B cell (primary cell): ENCODE measurements at regions not wholly inside any gene's neighbourhood (a gene's known extent, or its start where the extent isn't known, plus 50 kb on each side); places are given as distances from the start of the nearest gene placed in this dataset.

Experiments
- ATAC-seq: fragments of 200-7000 bp; cut with Tn5 transposase; one replicate; pipeline ENCODE4 v1.10.0; 2021; ENCODE audit warnings: low read depth, mild to moderate bottlenecking, moderate number of reproducible peaks, moderate library complexity
- CTCF ChIA-PET: fragments of 350-600 bp; sonication (Branson Sonifier 250); formaldehyde crosslinking; loops from one replicate; lab custom pipeline; 2021; ENCODE audit warnings: antibody characterized with exemption, inconsistent platforms; lab: Charles Lee
- POLR2A ChIA-PET: fragments of 350-600 bp; sonication (Branson Sonifier 250); formaldehyde crosslinking; loops from one replicate; lab custom pipeline; 2021; ENCODE audit warnings: antibody characterized with exemption; lab: Charles Lee
- DNase-seq: peaks from one replicate; pipeline ENCODE4 v3.0.0; 2013
- H2AFZ ChIP-seq: 2 replicates; pipeline ENCODE4 v1.6.1; 2012; ENCODE audit warnings: mild to moderate bottlenecking, low read depth, low read length; ENCODE audit not compliant: insufficient read depth, poor library complexity, severe bottlenecking
- H3K27ac ChIP-seq, 2 donors: 1 replicate in 1 of 2; 2 replicates in 1 of 2; pipeline ENCODE4 v1.5.1; 2012 to 2013; ENCODE audit warnings: low read length in 2 of 2, mild to moderate bottlenecking in 2 of 2, moderate library complexity in 1 of 2
- H3K27me3 ChIP-seq, 4 experiments: fragments of 200-600 bp in 1 of 4; sonication (generic) in 1 of 4; replicated peaks in 1 of 4; 1 replicate in 2 of 4; 2 replicates in 2 of 4; pipeline versions ENCODE4 v1.6.1 to v1.7.0; 2013 to 2016; ENCODE audit warnings: low read length in 3 of 4, mild to moderate bottlenecking in 2 of 4, mixed read lengths in 1 of 4, moderate library complexity in 1 of 4; ENCODE audit not compliant: insufficient read depth in 4 of 4, control insufficient read depth in 3 of 4; ENCODE audit errors: control extremely low read depth in 1 of 4
- H3K36me3 ChIP-seq, 2 experiments: replicated peaks in 1 of 2; 1 replicate in 1 of 2; 2 replicates in 1 of 2; pipeline versions ENCODE4 v1.6.1 to v1.7.1; 2013; ENCODE audit warnings: low read length in 1 of 2; ENCODE audit not compliant: insufficient read depth in 2 of 2, control insufficient read depth in 1 of 2; ENCODE audit errors: control extremely low read depth in 1 of 2, extremely low read depth in 1 of 2
- H3K4me1 ChIP-seq, 2 donors: fragments of 200-600 bp in 1 of 2; sonication (generic) in 1 of 2; 1 replicate in 1 of 2; 2 replicates in 1 of 2; pipeline versions ENCODE4 v1.5.1 to v1.6.1; 2013 to 2017; ENCODE audit warnings: low read length in 2 of 2; ENCODE audit not compliant: control insufficient read depth in 2 of 2, insufficient read depth in 2 of 2
- H3K4me2 ChIP-seq: replicated peaks from 2 replicates; pipeline ENCODE3; 2012; ENCODE audit warnings: mild to moderate bottlenecking, low read depth, low read length; ENCODE audit not compliant: poor library complexity, severe bottlenecking
- H3K4me3 ChIP-seq, 5 experiments: fragments of 200-600 bp in 1 of 5; sonication (generic) in 1 of 5; 1 replicate in 3 of 5; 2 replicates in 2 of 5; pipeline versions ENCODE4 v1.5.1 to v1.7.0; 2011 to 2016; ENCODE audit warnings: low read length in 4 of 5, mild to moderate bottlenecking in 4 of 5, low read depth in 2 of 5, control low read depth in 1 of 5, moderate library complexity in 1 of 5; ENCODE audit not compliant: insufficient read depth in 1 of 5; ENCODE audit errors: control extremely low read depth in 1 of 5, extremely low read depth in 1 of 5
- H3K79me2 ChIP-seq: fragments of 200-600 bp; sonication (generic); one replicate; pipeline ENCODE4 v1.6.0; 2016; ENCODE audit warnings: low read length; ENCODE audit not compliant: control insufficient read depth, insufficient read depth
- H3K9ac ChIP-seq: fragments of 200-600 bp; sonication (generic); 2 replicates; pipeline ENCODE4 v1.6.1; 2017; ENCODE audit warnings: mild to moderate bottlenecking, low read length, moderate library complexity
- H3K9me3 ChIP-seq, 3 donors: one replicate each; pipeline versions ENCODE4 v1.6.1 to v1.7.1; 2013; ENCODE audit warnings: low read length in 2 of 3; ENCODE audit not compliant: control insufficient read depth in 2 of 3, insufficient read depth in 1 of 3; ENCODE audit errors: control extremely low read depth in 1 of 3
- H4K20me1 ChIP-seq: 2 replicates; pipeline ENCODE4 v1.6.0; 2012; ENCODE audit warnings: mild to moderate bottlenecking, low read length; ENCODE audit not compliant: insufficient read depth, control insufficient read depth, poor library complexity, severe bottlenecking
- H3K27ac Mint-ChIP-seq: one replicate; pipeline ENCODE4 v1.8.0; 2021; ENCODE audit warnings: mixed read lengths
- H3K27me3 Mint-ChIP-seq: one replicate; pipeline ENCODE4 v1.8.0; 2021; ENCODE audit warnings: mixed read lengths
- H3K4me1 Mint-ChIP-seq: one replicate; pipeline ENCODE4 v1.8.0; 2021; ENCODE audit warnings: mixed read lengths
- H3K4me3 Mint-ChIP-seq: one replicate; pipeline ENCODE4 v1.8.0; 2021; ENCODE audit warnings: mixed read lengths
- H3K9me3 Mint-ChIP-seq: one replicate; pipeline ENCODE4 v1.8.0; 2022; ENCODE audit warnings: mixed read lengths; ENCODE audit not compliant: insufficient read depth
- CTCF ChIP-seq: fragments of 200-600 bp; IDR thresholded peaks from one replicate; pipeline ENCODE4 v1.8.0; 2022; ENCODE audit warnings: antibody characterized with exemption, mild to moderate bottlenecking
- EZH2 ChIP-seq: IDR thresholded peaks from 2 replicates; pipeline ENCODE4 v1.6.1; 2012; ENCODE audit warnings: borderline replicate concordance, low read depth, mild to moderate bottlenecking, moderate library complexity, low read length; ENCODE audit not compliant: insufficient read depth, poor library complexity, severe bottlenecking
- WGBS: methylation state at CpG from one replicate; pipeline ENCODE4 v1.1.5; 2013; ENCODE audit warnings: missing lambda C conversion rate; ENCODE audit not compliant: insufficient coverage; 5-methylcytosine and 5-hydroxymethylcytosine counted together
- intact Hi-C: fragments of 100-400 bp; cut with micrococcal nuclease; formaldehyde crosslinking; loops from one replicate; pipeline ENCODE4 v1.10.0; 2022

GRCh38 chr5:5612096-5612495 is 189.6 kb downstream of the ICE1 start:
- peaks cover 0 to 8% of the 10 kb centered on the region in 2 donors for H3K4me1 ChIP-seq
- H3K27ac ChIP-seq, result no peak overlapping the region
- H3K9ac ChIP-seq, result no peak overlapping the region
- H3K4me1 Mint-ChIP-seq, result peaks cover 7% of the 10 kb centered on the region
- POLR2A ChIA-PET, result no interaction called here
- WGBS, result 90% methylated on average over 2 of the region's 2 CpGs
- no peaks in the 10 kb centered on the region for H3K27me3 ChIP-seq
- H3K79me2 ChIP-seq, result no peaks in the 10 kb centered on the region
- intact Hi-C loops, result no loop called here
- no peak for ATAC-seq
- H3K9me3 Mint-ChIP-seq, result no peaks in the 10 kb centered on the region
- peaks cover 0 to 6% (median 0%) of the 10 kb centered on the region in 3 donors for H3K9me3 ChIP-seq
- no peaks in the 10 kb centered on the region for H4K20me1 ChIP-seq
- H3K27me3 Mint-ChIP-seq, result no peaks in the 10 kb centered on the region
- H3K27ac Mint-ChIP-seq, result no peak overlapping the region
- no peak overlapping the region for H3K4me2 ChIP-seq
- TF ChIP-seq CTCF (no peak), EZH2 (no peak)
- no peak overlapping the region for H3K4me3 Mint-ChIP-seq
- DNase-seq, result no peak
- H2AFZ ChIP-seq, result no peak overlapping the region
- H3K4me3 ChIP-seq, result no peak overlapping the region
- no peaks in the 10 kb centered on the region for H3K36me3 ChIP-seq
- CTCF ChIA-PET, result no interaction called here

- no peak overlapping the region for H3K4me3 ChIP-seq
- ATAC-seq (no peak), DNase-seq (no peak)
- Mint-ChIP-seq H3K9me3 (no peaks in the 10 kb centered on the region), H3K27ac (no peak overlapping the region), H3K4me3 (no peak overlapping the region), H3K27me3 (no peaks in the 10 kb centered on the region), H3K4me1 (peaks cover 7% of the 10 kb centered on the region)
- no peak overlapping the region for H3K27ac ChIP-seq
- H2AFZ ChIP-seq, result no peak overlapping the region
- no peak for TF ChIP-seq EZH2
- CTCF ChIA-PET, result no interaction called here
- H3K4me2 ChIP-seq, result no peak overlapping the region
- no peaks in the 10 kb centered on the region for H3K36me3 ChIP-seq
- H3K27me3 ChIP-seq, result no peaks in the 10 kb centered on the region
- H3K79me2 ChIP-seq, result no peaks in the 10 kb centered on the region
- H3K9ac ChIP-seq, result no peak overlapping the region
- H3K4me1 ChIP-seq, result peaks cover 0 to 8% of the 10 kb centered on the region in 2 donors
- POLR2A ChIA-PET, result no interaction called here
- intact Hi-C loops, result no loop called here
- WGBS, result 100% methylated on average over 2 of the region's 7 CpGs
- H3K9me3 ChIP-seq, result peaks cover 0 to 6% (median 0%) of the 10 kb centered on the region in 3 donors
- H4K20me1 ChIP-seq, result no peaks in the 10 kb centered on the region
Observed at GRCh38 chr5:5609935-5610334, 187.5 kb downstream of the ICE1 start.
